HepG2 (cell line): ENCODE measurements at regions not wholly inside any gene's neighbourhood (a gene's known extent, or its start where the extent isn't known, plus 50 kb on each side); places are given as distances from the start of the nearest gene placed in this dataset.

Experiments used
- ATAC-seq: fragments of 200-7000 bp; cut with Tn5 transposase; 3 replicates; pipeline ENCODE4 v1.9.1; 2020; ENCODE audit warnings: mild to moderate bottlenecking, moderate library complexity
- BruUV-seq: library from RNA; stranded (reverse); fragments of 400-500 nt; replicated peaks from 2 replicates; lab custom pipeline; 2021; lab: Mats Ljungman, UMichigan
- CTCF ChIA-PET: fragments of 300-600 bp; formaldehyde crosslinking; extraction: SDS; loops from one replicate; lab custom pipeline; 2021; ENCODE audit warnings: low total read pairs, inconsistent platforms, low intra/inter-chr PET ratio; lab: Yijun Ruan, JAX
- POLR2A ChIA-PET: fragments of 350-600 bp; sonication (Branson Sonifier 250); formaldehyde crosslinking; loops from one replicate; lab custom pipeline; 2020; ENCODE audit warnings: antibody characterized with exemption, inconsistent platforms; lab: Yijun Ruan, JAX
- DNase-seq: peaks from one replicate; pipeline ENCODE4 v3.0.0-alpha.2; 2015; ENCODE audit warnings: low spot score
- FAIRE-seq: peaks from 3 replicates; lab custom pipeline; 2011; peaks lifted over from hg19 to GRCh38; lab: Jason Lieb, UNC
- H2AFZ ChIP-seq: one replicate; pipeline ENCODE4 v1.6.1; 2011; ENCODE audit warnings: low read length, inconsistent platforms
- H3K27ac ChIP-seq: fragments of 300-600 bp; 3 replicates; pipeline ENCODE4 v1.8.0; 2011; ENCODE audit warnings: mixed run types, mild to moderate bottlenecking, mixed read lengths, low read length, inconsistent platforms; ENCODE audit not compliant: insufficient read depth; ENCODE audit errors: extremely low read length
- H3K27me3 ChIP-seq, 2 experiments: fragments of 200-600 bp in 1 of 2; 2 replicates in 1 of 2; 3 replicates in 1 of 2; pipeline versions ENCODE4 v1.6.0 to v1.8.0; 2011; ENCODE audit warnings: low read length in 2 of 2, mild to moderate bottlenecking in 2 of 2, moderate library complexity in 2 of 2, inconsistent platforms in 1 of 2; ENCODE audit not compliant: insufficient read depth in 2 of 2, control insufficient read depth in 1 of 2
- H3K36me3 ChIP-seq, 2 experiments: fragments of 200-600 bp in 1 of 2; replicated peaks in 1 of 2; 2 replicates in 1 of 2; 3 replicates in 1 of 2; pipeline versions ENCODE4 v1.5.1 to v1.8.0; 2011; ENCODE audit warnings: low read length in 2 of 2, inconsistent platforms in 1 of 2; ENCODE audit not compliant: insufficient read depth in 2 of 2, control insufficient read depth in 1 of 2
- H3K4me1 ChIP-seq: 2 replicates; pipeline ENCODE4 v1.5.1; 2012; ENCODE audit warnings: low read length, inconsistent platforms; ENCODE audit not compliant: insufficient read depth
- H3K4me2 ChIP-seq: 2 replicates; pipeline ENCODE4 v1.6.0; 2011; ENCODE audit warnings: low read depth, low read length, inconsistent platforms
- H3K4me3 ChIP-seq, 3 experiments: fragments of 200-600 bp in 1 of 3; sonication (generic), shearing (Covaris generic) in 1 of 3; replicated peaks in 1 of 3; 2 replicates each; pipeline ENCODE4 v1.5.1; 2011 to 2016; ENCODE audit warnings: low read length in 3 of 3, inconsistent platforms in 2 of 3, low read depth in 2 of 3, mild to moderate bottlenecking in 2 of 3, control low read depth in 1 of 3, mixed read lengths in 1 of 3; ENCODE audit not compliant: insufficient read depth in 1 of 3
- H3K79me2 ChIP-seq: one replicate; pipeline ENCODE4 v1.6.1; 2011; ENCODE audit warnings: low read length, inconsistent platforms; ENCODE audit not compliant: insufficient read depth
- H3K9ac ChIP-seq: 2 replicates; pipeline ENCODE4 v1.6.0; 2011; ENCODE audit warnings: mild to moderate bottlenecking, low read depth, low read length, inconsistent platforms; ENCODE audit not compliant: insufficient read depth
- H3K9me3 ChIP-seq: 2 replicates; pipeline ENCODE4 v1.5.1; 2012; ENCODE audit warnings: mild to moderate bottlenecking, low read length
- H4K20me1 ChIP-seq: 2 replicates; pipeline ENCODE4 v1.6.0; 2011; ENCODE audit warnings: inconsistent platforms, mild to moderate bottlenecking, low read length, moderate library complexity; ENCODE audit not compliant: insufficient read depth
- HDAC6 ChIP-seq: fragments of 200-600 bp; sonication (generic); IDR thresholded peaks from 2 replicates; pipeline ENCODE4 v1.7.0; 2017; ENCODE audit warnings: mild to moderate bottlenecking, antibody characterized with exemption, low read length, low read depth
- IRX3 ChIP-seq: sonication (generic); formaldehyde crosslinking; IDR thresholded peaks from 2 replicates; pipeline ENCODE4 v1.8.1; 2023; ENCODE audit warnings: mild to moderate bottlenecking, low read depth, missing genetic modification reagents, borderline replicate concordance
- NCOA2 ChIP-seq: sonication (generic); formaldehyde crosslinking; IDR thresholded peaks from 2 replicates; pipeline ENCODE4 v1.8.0; 2022; ENCODE audit warnings: inconsistent platforms
- RFXAP ChIP-seq: sonication (generic); formaldehyde crosslinking; IDR thresholded peaks from 2 replicates; pipeline ENCODE4 v1.4.0; 2020; ENCODE audit warnings: missing genetic modification reagents, borderline replicate concordance
- SETDB1 ChIP-seq: sonication (generic); formaldehyde crosslinking; IDR thresholded peaks from 2 replicates; pipeline ENCODE4 v1.5.1; 2020; ENCODE audit warnings: missing genetic modification reagents, mild to moderate bottlenecking, borderline replicate concordance
- TEAD3 ChIP-seq: optimal IDR thresholded peaks from 2 replicates; pipeline ENCODE3; 2016; ENCODE audit warnings: borderline replicate concordance
- ZFP1 ChIP-seq: IDR thresholded peaks from 2 replicates; pipeline ENCODE4 v1.6.1; 2016
- ZNF776 ChIP-seq: sonication (generic); formaldehyde crosslinking; IDR thresholded peaks from 2 replicates; pipeline ENCODE4 v1.4.0; 2020; ENCODE audit warnings: mild to moderate bottlenecking, missing genetic modification reagents
- WGBS: methylation state at CpG from one replicate; pipeline ENCODE4 v1.1.6; 2017; ENCODE audit warnings: low lambda C conversion rate; 5-methylcytosine and 5-hydroxymethylcytosine counted together
- in situ Hi-C: cut with HindIII; loops from 2 replicates; pipeline ENCODE4 v1.10.0; 2017; ENCODE audit warnings: low pct_unique_long_range_greater_than_20kb; ENCODE audit not compliant: extremely low pct_ligation_motif_present
- intact Hi-C: fragments of 100-400 bp; cut with micrococcal nuclease; formaldehyde crosslinking; loops from one replicate; pipeline ENCODE4 v1.10.0; 2022; ENCODE audit not compliant: unreplicated experiment
- TF ChIP-seq, protein P1 (sequence below): sonication (generic); formaldehyde crosslinking; IDR thresholded peaks from 2 replicates; pipeline ENCODE4 v1.4.0; 2020; ENCODE audit warnings: low read depth, mild to moderate bottlenecking, missing genetic modification reagents
- TF ChIP-seq, protein P2 (sequence below): sonication (generic); formaldehyde crosslinking; IDR thresholded peaks from 2 replicates; pipeline ENCODE4 v1.5.0; 2020; ENCODE audit warnings: missing genetic modification reagents, mild to moderate bottlenecking, borderline replicate concordance
- TF ChIP-seq, protein P3 (sequence below): sonication (generic); formaldehyde crosslinking; IDR thresholded peaks from 2 replicates; pipeline ENCODE4 v1.4.0; 2020; ENCODE audit warnings: missing genetic modification reagents
- TF ChIP-seq, protein P4 (sequence below): IDR thresholded peaks from 2 replicates; pipeline ENCODE4 v1.6.1; 2016; ENCODE audit warnings: missing genetic modification reagents, missing compliant biosample characterization

DNA sequence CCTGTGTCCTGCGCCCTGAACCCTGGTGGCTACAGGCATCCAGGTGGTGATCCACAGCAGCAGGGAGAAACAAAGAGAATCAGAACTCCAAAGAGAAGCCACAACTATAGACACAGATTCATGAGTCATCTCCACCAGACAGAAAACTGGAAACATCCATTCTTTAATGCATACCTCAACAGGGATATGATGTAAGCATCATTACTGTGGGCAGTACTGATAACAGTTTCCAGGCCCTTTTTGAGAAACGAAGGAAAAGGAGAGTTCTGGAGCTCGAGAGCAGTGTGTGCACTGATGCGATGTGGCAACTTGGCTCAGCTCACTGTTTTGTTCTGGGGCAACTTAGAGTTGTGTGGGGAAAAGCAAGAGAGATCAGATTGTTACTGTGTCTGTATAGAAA, 215.6 kb upstream of the ADAMTS16 start:
- H3K79me2 ChIP-seq: no peaks in the 10 kb centered on the region
- H3K4me2 ChIP-seq: no peak overlapping the region
- in situ Hi-C loops (no loop called here), intact Hi-C loops (no loop called here)
- H4K20me1 ChIP-seq: no peaks in the 10 kb centered on the region
- no peak overlapping the region for H3K4me3 ChIP-seq
- H3K27ac ChIP-seq: no peak overlapping the region
- DNase-seq: no peak
- no peak overlapping the region for H3K9ac ChIP-seq
- no peak for FAIRE-seq
- ATAC-seq: no peak
- no peaks in the 10 kb centered on the region for H3K36me3 ChIP-seq
- no peaks in the 10 kb centered on the region for H3K27me3 ChIP-seq
- TF ChIP-seq ZNF776 (CRISPR knock-in tag): no peak
- no peak for TF ChIP-seq IRX3 (CRISPR knock-in tag)
- TF ChIP-seq TEAD3 (CRISPR knock-in tag): no peak
- TF ChIP-seq SETDB1 (CRISPR knock-in tag): no peak
- TF ChIP-seq HDAC6: no peak
- TF ChIP-seq ZFP1 (CRISPR knock-in tag): no peak
- no peak for TF ChIP-seq RFXAP (CRISPR knock-in tag)
- no peak for TF ChIP-seq NCOA2 (CRISPR knock-in tag)
- TF ChIP-seq, protein P1, sequence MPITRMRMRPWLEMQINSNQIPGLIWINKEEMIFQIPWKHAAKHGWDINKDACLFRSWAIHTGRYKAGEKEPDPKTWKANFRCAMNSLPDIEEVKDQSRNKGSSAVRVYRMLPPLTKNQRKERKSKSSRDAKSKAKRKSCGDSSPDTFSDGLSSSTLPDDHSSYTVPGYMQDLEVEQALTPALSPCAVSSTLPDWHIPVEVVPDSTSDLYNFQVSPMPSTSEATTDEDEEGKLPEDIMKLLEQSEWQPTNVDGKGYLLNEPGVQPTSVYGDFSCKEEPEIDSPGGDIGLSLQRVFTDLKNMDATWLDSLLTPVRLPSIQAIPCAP: no peak
- TF ChIP-seq, protein P2, sequence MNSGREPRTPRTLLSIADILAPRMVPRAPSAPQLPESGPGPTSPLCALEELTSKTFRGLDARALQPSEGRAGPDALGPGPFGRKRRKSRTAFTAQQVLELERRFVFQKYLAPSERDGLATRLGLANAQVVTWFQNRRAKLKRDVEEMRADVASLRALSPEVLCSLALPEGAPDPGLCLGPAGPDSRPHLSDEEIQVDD (CRISPR knock-in tag): no peak
- TF ChIP-seq, protein P3, sequence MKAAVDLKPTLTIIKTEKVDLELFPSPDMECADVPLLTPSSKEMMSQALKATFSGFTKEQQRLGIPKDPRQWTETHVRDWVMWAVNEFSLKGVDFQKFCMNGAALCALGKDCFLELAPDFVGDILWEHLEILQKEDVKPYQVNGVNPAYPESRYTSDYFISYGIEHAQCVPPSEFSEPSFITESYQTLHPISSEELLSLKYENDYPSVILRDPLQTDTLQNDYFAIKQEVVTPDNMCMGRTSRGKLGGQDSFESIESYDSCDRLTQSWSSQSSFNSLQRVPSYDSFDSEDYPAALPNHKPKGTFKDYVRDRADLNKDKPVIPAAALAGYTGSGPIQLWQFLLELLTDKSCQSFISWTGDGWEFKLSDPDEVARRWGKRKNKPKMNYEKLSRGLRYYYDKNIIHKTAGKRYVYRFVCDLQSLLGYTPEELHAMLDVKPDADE (CRISPR knock-in tag): no peak
- TF ChIP-seq, protein P4, sequence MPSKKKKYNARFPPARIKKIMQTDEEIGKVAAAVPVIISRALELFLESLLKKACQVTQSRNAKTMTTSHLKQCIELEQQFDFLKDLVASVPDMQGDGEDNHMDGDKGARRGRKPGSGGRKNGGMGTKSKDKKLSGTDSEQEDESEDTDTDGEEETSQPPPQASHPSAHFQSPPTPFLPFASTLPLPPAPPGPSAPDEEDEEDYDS (CRISPR knock-in tag): no peak
- H3K9me3 ChIP-seq: no peaks in the 10 kb centered on the region
- BruUV-seq: no TSS peak
- ChIA-PET POLR2A (no interaction called here), CTCF (no interaction called here)
- 0% methylated on average over 4 of the region's 4 CpGs for whole genome bisulfite sequencing
- H2AFZ ChIP-seq: no peak overlapping the region
- H3K4me1 ChIP-seq: no peaks in the 10 kb centered on the region
